GM19025 (cell line): ENCODE measurements at regions not wholly inside any gene's neighbourhood (a gene's known extent, or its start where the extent isn't known, plus 50 kb on each side); places are given as distances from the start of the nearest gene placed in this dataset.

Experiments
- ATAC-seq: cut with Tn5 transposase; IDR thresholded peaks from one replicate; pipeline ENCODE4 v1.9.1; 2021; ENCODE audit warnings: mild to moderate bottlenecking, low read depth, moderate library complexity; ENCODE audit not compliant: unreplicated experiment

DNA sequence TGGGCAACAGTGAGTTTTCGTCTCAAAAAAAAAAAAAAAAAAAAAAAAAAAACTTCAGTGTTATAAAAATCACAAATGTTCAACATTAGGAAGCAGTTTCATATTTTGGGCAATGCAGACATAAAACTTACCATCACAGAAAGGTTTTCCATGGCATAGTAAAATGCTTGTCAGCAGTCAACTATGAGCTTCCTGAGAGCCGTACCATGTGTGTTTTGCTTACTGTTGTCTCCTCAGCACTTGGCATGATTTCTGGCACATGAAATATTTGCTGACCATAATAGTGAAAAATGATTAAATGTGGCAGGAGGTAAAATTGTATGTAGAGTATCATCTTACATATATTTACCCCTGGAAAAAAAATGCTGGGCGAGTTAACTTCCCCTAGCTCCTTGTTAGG lies 237.5 kb upstream of the SLC35B3 start:
- no peak for ATAC-seq

- no peak for ATAC-seq
These were observed 235.4 kb upstream of the SLC35B3 start for GRCh38 chr6:8670792-8671191.

GRCh38 chr6:8664700-8665099 lies 229.4 kb upstream of the SLC35B3 start:
- no peak for ATAC-seq

DNA sequence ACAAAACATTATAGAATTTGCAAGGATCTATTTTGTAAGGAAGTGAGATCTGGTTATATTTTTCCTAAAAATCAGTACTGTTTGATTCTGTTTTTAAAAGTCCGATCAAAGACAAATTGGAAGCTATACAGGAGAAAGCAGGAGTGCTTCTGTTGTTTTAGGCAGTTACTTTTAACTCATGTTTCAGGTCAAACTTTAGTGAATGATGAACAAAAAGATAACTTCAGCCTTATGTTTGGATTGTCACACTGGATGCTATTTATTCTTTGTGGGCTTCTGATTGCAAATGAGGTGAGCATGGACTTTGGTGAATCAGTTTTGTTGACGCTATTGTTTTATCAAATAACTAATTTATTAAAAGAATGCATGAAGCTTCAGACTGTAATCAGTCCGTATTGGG lies 228.7 kb upstream of the SLC35B3 start:
- ATAC-seq = no peak

- ATAC-seq = no peak
These were observed 224.3 kb upstream of the SLC35B3 start for GRCh38 chr6:8659404-8660189.

DNA sequence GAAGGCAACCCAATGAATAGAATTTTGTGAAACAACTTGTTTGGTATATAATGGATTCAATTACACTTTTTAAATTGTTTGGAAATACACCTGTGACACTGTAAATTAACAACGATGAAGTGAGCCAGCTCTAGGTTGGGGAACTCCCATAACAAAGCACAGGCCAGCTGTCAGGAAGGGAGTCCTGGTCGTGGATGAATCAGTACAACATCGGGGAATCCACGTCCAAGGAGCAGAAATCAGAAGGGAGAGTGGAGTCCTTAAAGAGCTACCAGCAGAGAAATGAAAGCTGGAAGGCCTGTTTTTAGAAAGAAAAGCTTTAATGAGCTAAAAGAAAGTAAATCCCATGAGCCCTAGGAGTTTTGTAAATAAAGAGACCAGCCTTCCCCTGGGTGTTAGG lies 223.1 kb upstream of the SLC35B3 start:
- no peak for ATAC-seq

- ATAC-seq = no peak
These were observed 222.2 kb upstream of the SLC35B3 start for GRCh38 chr6:8657522-8657921.

DNA sequence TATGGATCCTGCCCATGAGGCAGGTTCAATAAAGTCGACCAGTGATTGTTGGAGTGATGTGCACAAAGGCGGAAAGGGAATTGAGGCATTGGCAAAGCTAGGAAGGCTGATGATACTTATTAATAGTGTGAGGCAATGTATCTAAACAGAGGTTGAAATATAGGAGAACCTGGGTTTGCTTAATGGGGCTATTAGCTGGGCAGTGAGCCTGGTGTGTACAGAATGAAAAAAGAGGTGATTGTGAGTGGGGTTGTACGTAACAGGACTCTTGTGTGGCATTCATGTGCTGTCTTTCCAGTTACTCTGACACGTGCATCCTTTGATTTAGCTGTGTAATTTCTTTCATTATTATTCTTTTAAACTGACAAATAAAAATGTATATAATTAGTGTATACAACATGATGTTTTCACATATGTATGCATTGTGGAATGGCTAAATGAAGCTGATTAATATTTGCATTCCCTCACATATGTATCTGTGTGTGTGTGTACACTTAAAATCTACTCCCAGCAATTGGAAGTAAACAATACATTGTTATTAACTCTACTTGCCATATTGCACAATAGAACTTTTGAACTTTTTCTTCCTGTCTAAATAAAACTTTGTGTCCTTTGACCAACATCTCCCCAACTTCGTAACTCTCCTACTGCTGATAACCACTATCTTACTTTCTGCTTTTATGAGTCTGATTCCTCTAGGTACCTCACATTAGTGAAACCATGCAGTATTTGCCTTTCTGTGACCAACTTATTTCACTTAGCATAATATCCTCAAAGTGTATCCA lies 220.5 kb upstream of the SLC35B3 start:
- ATAC-seq = no peak

DNA sequence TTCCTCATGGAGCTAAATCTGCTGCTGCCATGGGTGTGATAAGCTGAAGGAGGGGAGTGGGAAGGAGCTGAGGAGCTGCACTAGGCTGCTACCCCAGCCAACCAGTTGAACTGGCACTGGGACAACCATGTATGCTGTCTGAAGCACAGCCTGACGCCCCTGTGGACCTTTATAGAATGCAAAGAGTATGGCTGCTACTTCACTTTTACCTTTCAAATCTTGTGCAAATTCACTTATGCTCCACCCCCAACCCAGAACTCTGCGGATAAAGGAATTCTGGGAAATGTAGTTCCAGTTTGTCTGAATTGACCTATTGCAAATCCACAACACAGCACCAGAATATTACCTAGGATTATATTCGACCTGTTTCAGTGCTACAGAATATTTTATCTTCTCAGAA lies 217.4 kb upstream of the SLC35B3 start:
- ATAC-seq = no peak

- no peak for ATAC-seq
These were observed 216.7 kb upstream of the SLC35B3 start for GRCh38 chr6:8651998-8652397.

DNA sequence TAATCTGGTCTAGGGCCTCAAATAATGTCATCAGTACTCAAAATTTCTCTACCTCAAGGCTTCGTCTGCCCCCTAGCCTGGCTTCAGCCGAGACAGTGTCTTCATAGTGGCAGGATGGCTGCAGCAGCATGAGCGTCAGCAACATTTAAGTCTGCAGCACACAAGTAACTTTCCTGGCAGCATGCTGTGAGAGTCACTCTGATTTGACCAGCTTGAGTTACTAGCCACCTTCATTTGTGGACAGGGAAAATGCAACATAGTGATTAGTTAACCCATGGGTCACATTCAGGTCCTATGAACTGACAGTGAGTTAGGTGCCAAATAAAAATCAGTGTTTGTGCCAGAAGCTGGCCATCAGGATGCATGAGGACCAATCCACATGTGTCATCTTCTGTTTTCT lies 209.9 kb upstream of the SLC35B3 start:
- no peak for ATAC-seq

DNA sequence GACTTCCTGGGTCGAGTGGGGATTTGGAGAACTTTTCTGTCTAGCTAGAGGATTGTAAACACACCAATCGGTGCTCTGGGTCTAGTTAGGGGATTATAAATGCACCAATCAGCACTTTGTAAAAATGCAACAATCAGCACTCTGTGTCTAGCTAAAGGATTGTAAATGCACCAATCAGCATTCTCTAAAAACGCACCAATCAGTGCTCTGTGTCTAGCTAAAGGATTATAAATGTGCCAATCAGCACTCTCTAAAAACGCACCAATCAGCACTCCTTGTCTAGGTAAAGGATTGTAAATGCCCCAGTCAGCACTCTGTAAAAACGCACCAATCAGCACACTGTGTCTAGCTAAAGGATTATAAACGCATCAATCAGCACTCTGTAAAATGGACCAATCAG lies 209.0 kb upstream of the SLC35B3 start:
- no peak for ATAC-seq

GRCh38 chr6:8642854-8643253 lies 207.5 kb upstream of the SLC35B3 start:
- no peak for ATAC-seq

- no peak for ATAC-seq
These were observed 206.8 kb upstream of the SLC35B3 start for GRCh38 chr6:8642131-8642530.

DNA sequence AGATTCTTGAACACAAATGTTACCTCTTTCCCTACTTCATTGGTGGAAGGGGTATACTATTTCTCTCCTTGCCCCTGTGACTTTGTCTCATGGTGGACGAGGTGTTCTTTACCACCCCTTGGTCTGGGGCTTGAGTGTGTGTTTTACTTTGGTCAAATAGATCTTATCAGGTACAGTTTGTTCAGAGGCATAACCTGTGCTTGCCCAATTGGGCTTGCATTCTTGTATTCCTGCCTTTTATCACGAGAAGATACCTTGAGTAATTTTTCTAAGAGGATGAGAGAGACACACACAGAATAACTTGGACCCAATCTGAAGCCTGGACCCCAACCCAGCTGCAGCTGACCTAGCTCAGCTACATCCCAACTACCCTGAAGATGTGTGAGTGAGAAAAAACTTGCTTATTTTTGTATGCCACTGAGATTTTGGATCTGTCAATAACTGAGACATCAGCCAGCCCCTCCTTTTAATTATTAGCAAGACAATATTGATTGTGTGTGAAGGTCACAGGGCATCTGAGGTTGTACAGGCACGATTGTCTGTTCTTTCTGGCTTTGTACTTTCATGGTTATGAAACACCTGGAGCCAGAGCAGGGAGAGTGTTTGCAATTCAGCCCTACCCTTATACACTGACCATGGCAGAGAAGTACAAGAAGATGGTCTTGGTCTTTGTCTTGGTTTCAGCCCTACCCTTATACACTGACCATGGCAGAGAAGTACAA lies 204.7 kb upstream of the SLC35B3 start:
- no peak for ATAC-seq

DNA sequence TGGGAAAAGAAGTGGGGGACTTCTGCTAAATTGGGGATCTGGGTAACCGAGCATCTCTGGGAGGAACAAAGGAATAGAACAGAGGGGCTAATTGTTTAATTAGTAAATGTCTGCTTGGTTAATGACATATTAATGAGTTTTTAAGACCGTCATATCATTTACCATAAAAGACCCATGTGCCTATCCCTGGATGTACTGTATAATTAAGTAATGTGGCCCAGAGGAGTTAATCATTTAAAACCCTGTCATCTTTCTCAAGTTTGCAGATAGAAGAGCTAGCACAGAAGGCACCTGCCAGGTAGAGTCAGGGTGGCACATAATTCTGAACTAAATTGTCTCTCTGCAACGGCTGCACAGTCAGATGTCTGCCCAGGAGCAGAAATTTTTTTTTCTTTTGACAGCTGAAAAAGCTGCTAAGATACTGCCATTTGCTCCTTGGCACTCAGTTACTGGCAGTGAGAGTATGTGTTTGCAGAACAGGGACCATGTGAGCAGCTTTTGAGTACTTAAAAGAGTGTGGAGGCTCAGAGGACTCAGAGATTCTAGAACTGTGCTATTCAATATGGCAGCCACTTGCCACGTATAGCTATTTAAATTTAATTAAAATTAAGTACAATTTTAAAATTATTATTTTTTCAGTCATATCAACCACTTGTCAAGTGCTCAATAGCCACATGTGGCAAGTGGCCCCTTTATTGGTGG lies 202.7 kb upstream of the SLC35B3 start:
- ATAC-seq = no peak

DNA sequence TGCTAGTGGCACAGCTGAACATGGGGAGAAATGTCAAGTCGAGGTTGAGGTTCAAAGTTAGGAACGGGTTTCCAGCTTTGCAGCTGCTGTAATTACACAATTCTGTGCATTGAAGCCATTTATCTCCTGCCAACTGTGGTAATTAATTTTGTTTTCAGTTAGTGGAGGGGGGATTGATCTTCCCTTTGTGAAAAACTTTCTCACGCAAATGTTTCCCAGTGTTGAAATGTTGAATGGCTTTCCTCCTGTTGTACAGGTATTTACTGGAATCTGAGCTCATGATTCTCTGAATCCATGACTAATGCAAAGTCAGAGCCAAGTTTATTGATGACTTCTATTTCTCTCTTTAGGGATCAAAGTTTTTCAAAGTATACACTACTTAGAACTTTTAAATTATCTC lies 198.4 kb upstream of the SLC35B3 start:
- no peak for ATAC-seq

GRCh38 chr6:8628736-8629135 lies 193.4 kb upstream of the SLC35B3 start:
- ATAC-seq = no peak

DNA sequence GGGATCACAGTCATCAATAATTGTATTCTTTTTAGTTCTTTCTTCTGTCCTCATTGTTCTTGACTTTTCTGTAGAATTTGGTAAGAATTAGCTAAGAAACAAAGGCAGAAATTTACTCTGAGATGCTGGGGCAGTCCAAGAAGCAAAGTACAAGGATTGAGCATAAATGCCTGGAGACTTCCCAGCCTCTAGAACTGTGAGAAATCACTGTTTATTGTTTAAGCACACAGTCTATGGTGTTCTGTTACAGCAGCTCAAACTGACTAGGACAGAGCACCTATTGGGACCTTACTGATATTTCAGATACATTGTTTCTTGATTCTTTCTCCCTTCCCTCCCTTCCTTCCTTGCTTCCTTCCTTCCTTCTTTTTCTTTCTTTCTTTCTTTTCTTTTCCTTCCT lies 192.7 kb upstream of the SLC35B3 start:
- no peak for ATAC-seq

DNA sequence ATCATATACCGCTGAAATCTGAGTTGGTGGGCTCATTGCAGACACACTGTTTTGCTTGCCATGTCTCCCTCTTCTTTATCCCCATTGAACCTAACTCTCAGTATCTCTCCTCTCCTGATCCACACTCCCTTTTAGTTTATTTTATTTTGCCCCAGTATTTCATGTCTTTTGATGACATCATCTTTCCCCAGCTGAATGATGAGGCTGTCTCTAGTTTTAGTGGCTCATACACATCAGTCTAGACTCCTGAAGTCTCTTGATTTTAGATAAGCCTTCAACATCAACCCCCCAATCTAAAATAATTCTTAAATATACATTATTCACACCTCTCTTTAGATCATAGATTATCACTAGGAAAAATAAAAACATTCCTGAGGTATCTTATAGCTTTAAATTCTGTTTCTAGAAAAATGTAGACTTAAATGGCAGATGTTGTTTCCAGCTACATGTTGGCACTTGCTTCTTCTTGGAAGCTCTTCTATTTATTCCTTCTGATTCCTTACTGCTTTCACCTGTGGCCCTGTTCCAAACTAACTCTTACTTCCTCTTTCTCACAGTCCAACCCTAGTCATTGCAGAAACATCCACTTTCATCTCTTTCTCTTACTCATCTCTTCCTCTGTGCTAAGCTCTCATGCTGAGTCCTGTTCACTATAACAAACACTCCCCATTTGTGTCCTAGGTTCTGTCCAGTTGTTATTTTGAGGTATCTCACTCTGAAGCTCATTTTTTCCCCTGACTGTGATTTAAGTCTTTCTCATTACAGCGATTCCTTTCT lies 191.9 kb upstream of the SLC35B3 start:
- no peak for ATAC-seq
